IMR-90 (cell line): ENCODE measurements at regions not wholly inside any gene's neighbourhood (a gene's known extent, or its start where the extent isn't known, plus 50 kb on each side); places are given as distances from the start of the nearest gene placed in this dataset.

Source experiments
- ATAC-seq: fragments of 200-7000 bp; cut with Tn5 transposase; 2 replicates; pipeline ENCODE4 v1.9.1; 2020; ENCODE audit warnings: low read depth, mild to moderate bottlenecking, moderate library complexity
- BruUV-seq: library from RNA; stranded (reverse); fragments of 400-500 nt; replicated peaks from 2 replicates; lab custom pipeline; 2021; lab: Mats Ljungman, UMichigan
- CTCF ChIA-PET: fragments of 300-600 bp; formaldehyde crosslinking; extraction: SDS; loops from one replicate; lab custom pipeline; 2021; ENCODE audit warnings: antibody characterized with exemption; lab: Yijun Ruan, JAX
- POLR2A ChIA-PET: fragments of 300-600 bp; sonication (Branson Sonifier 250); formaldehyde crosslinking; loops from one replicate; lab custom pipeline; 2022; ENCODE audit warnings: antibody characterized with exemption; ENCODE audit not compliant: unreplicated experiment; lab: Charles Lee
- DNase-seq: peaks from one replicate; pipeline ENCODE4 v3.0.0; 2013
- H2AFZ ChIP-seq: replicated peaks from 2 replicates; pipeline ENCODE3; 2013; ENCODE audit warnings: low read length, mild to moderate bottlenecking; ENCODE audit not compliant: poor library complexity
- H2AK5ac ChIP-seq: 2 replicates; pipeline ENCODE4 v1.6.1; 2013; ENCODE audit warnings: low read depth, low read length, inconsistent platforms
- H2AK9ac ChIP-seq: replicated peaks from 2 replicates; pipeline ENCODE3; 2013; ENCODE audit warnings: mild to moderate bottlenecking, low read depth, low read length, moderate library complexity; ENCODE audit not compliant: poor library complexity
- H2BK120ac ChIP-seq: 2 replicates; pipeline ENCODE4 v1.6.1; 2013; ENCODE audit warnings: low read depth, low read length, inconsistent platforms
- H2BK15ac ChIP-seq: 3 replicates; pipeline ENCODE4 v1.6.1; 2013; ENCODE audit warnings: low read depth, low read length, inconsistent platforms
- H2BK20ac ChIP-seq: 2 replicates; pipeline ENCODE4 v1.6.1; 2013; ENCODE audit warnings: low read depth, mild to moderate bottlenecking, inconsistent platforms, low read length, moderate library complexity
- H2BK5ac ChIP-seq: 2 replicates; pipeline ENCODE4 v1.6.1; 2013; ENCODE audit warnings: mild to moderate bottlenecking, low read depth, low read length, inconsistent platforms; ENCODE audit not compliant: poor library complexity, severe bottlenecking
- H3K14ac ChIP-seq: replicated peaks from 2 replicates; pipeline ENCODE4 v1.6.1; 2013; ENCODE audit warnings: low read depth, low read length, inconsistent platforms
- H3K18ac ChIP-seq: 2 replicates; pipeline ENCODE4 v1.6.1; 2013; ENCODE audit warnings: low read depth, low read length, control low read depth
- H3K23ac ChIP-seq: 2 replicates; pipeline ENCODE4 v1.6.1; 2013; ENCODE audit warnings: low read depth, low read length, inconsistent platforms
- H3K27ac ChIP-seq: 2 replicates; pipeline ENCODE4 v1.5.1; 2013; ENCODE audit warnings: mild to moderate bottlenecking, control low read depth, low read length; ENCODE audit not compliant: insufficient read depth
- H3K27me3 ChIP-seq: 2 replicates; pipeline ENCODE4 v1.6.1; 2013; ENCODE audit warnings: low read length; ENCODE audit not compliant: control insufficient read depth, insufficient read depth
- H3K36me3 ChIP-seq: 2 replicates; pipeline ENCODE4 v1.6.1; 2013; ENCODE audit warnings: low read length, mixed read lengths; ENCODE audit not compliant: control insufficient read depth, insufficient read depth
- H3K4ac ChIP-seq: 2 replicates; pipeline ENCODE4 v1.6.1; 2013; ENCODE audit warnings: low read depth, low read length, inconsistent platforms
- H3K4me1 ChIP-seq: 2 replicates; pipeline ENCODE4 v1.6.1; 2013; ENCODE audit warnings: low read length, mixed read lengths; ENCODE audit not compliant: control insufficient read depth, insufficient read depth
- H3K4me2 ChIP-seq: 2 replicates; pipeline ENCODE4 v1.6.1; 2013; ENCODE audit warnings: low read depth, mild to moderate bottlenecking, control low read depth, low read length, moderate library complexity
- H3K4me3 ChIP-seq: 2 replicates; pipeline ENCODE4 v1.5.1; 2013; ENCODE audit warnings: low read depth, mild to moderate bottlenecking, control low read depth, low read length, moderate library complexity; ENCODE audit not compliant: insufficient read depth
- H3K56ac ChIP-seq: 2 replicates; pipeline ENCODE4 v1.6.1; 2013; ENCODE audit warnings: low read length, inconsistent platforms; ENCODE audit not compliant: insufficient read depth; ENCODE audit errors: extremely low read depth
- H3K79me1 ChIP-seq, 2 experiments: 2 replicates each; pipeline ENCODE4 v1.6.1; 2013; ENCODE audit warnings: low read length in 2 of 2, inconsistent platforms in 1 of 2, low read depth in 1 of 2
- H3K9ac ChIP-seq: 2 replicates; pipeline ENCODE4 v1.6.1; 2013; ENCODE audit warnings: low read depth, low read length, control low read depth
- H3K9me1 ChIP-seq: 2 replicates; pipeline ENCODE4 v1.6.1; 2013; ENCODE audit warnings: low read length, inconsistent platforms; ENCODE audit not compliant: insufficient read depth
- H3K9me3 ChIP-seq: 2 replicates; pipeline ENCODE4 v1.6.1; 2013; ENCODE audit warnings: low read length; ENCODE audit not compliant: control insufficient read depth, insufficient read depth
- H4K20me1 ChIP-seq: 2 replicates; pipeline ENCODE4 v1.6.1; 2013; ENCODE audit warnings: low read length, inconsistent platforms; ENCODE audit not compliant: insufficient read depth
- H4K5ac ChIP-seq: 2 replicates; pipeline ENCODE4 v1.6.1; 2013; ENCODE audit warnings: mild to moderate bottlenecking, low read depth, low read length, control low read depth
- H4K8ac ChIP-seq, 2 experiments: 2 replicates each; pipeline ENCODE4 v1.6.1; 2013; ENCODE audit warnings: low read depth in 2 of 2, low read length in 2 of 2, control low read depth in 1 of 2, inconsistent platforms in 1 of 2
- H4K91ac ChIP-seq: 2 replicates; pipeline ENCODE4 v1.6.1; 2013; ENCODE audit warnings: low read depth, low read length, inconsistent platforms; ENCODE audit not compliant: insufficient read depth
- BHLHE40 ChIP-seq: fragments of 150-350 bp; IDR thresholded peaks from 2 replicates; pipeline ENCODE4 v1.6.1; 2016; ENCODE audit warnings: mild to moderate bottlenecking, low read depth, low read length
- CEBPB ChIP-seq: IDR thresholded peaks from 2 replicates; pipeline ENCODE4 v1.6.1; 2012; ENCODE audit warnings: low read depth, low read length, improper control_type of control experiment
- CHD1 ChIP-seq: IDR thresholded peaks from 2 replicates; pipeline ENCODE4 v1.6.1; 2012; ENCODE audit warnings: low read depth, low read length, improper control_type of control experiment
- CTCF ChIP-seq: conservative IDR thresholded peaks from 2 replicates; pipeline ENCODE4 v1.5.1; 2012; ENCODE audit warnings: mild to moderate bottlenecking, low read depth, low read length, improper control_type of control experiment
- ELK1 ChIP-seq: fragments of 150-350 bp; IDR thresholded peaks from 2 replicates; pipeline ENCODE4 v1.6.1; 2016; ENCODE audit warnings: low read depth, mild to moderate bottlenecking, low read length, moderate library complexity, borderline replicate concordance
- FOS ChIP-seq: fragments of 150-350 bp; IDR thresholded peaks from 2 replicates; pipeline ENCODE4 v1.6.1; 2016; ENCODE audit warnings: low read depth, low read length
- MAFK ChIP-seq: IDR thresholded peaks from 2 replicates; pipeline ENCODE4 v1.6.1; 2012; ENCODE audit warnings: low read depth, low read length, improper control_type of control experiment
- MAZ ChIP-seq: IDR thresholded peaks from 2 replicates; pipeline ENCODE4 v1.6.1; 2012; ENCODE audit warnings: low read depth, mild to moderate bottlenecking, low read length, improper control_type of control experiment, moderate library complexity, borderline replicate concordance
- MXI1 ChIP-seq: IDR thresholded peaks from 2 replicates; pipeline ENCODE4 v1.6.1; 2012; ENCODE audit warnings: low read depth, mild to moderate bottlenecking, low read length, moderate library complexity, borderline replicate concordance
- NFE2L2 ChIP-seq: fragments of 150-350 bp; IDR thresholded peaks from 2 replicates; pipeline ENCODE4 v1.6.1; 2016; ENCODE audit warnings: low read depth, mild to moderate bottlenecking, low read length
- POLR2A ChIP-seq: IDR thresholded peaks from 2 replicates; pipeline ENCODE4 v1.6.1; 2012; ENCODE audit warnings: mild to moderate bottlenecking, low read depth, low read length
- RAD21 ChIP-seq: IDR thresholded peaks from 2 replicates; pipeline ENCODE4 v1.6.1; 2012; ENCODE audit warnings: low read length, improper control_type of control experiment
- RCOR1 ChIP-seq: IDR thresholded peaks from 2 replicates; pipeline ENCODE4 v1.6.1; 2012; ENCODE audit warnings: mild to moderate bottlenecking, low read length, improper control_type of control experiment; ENCODE audit not compliant: insufficient replicate concordance
- RFX5 ChIP-seq: IDR thresholded peaks from 2 replicates; pipeline ENCODE4 v1.8.0; 2012; ENCODE audit warnings: low read depth, mild to moderate bottlenecking, low read length, moderate library complexity
- SMC3 ChIP-seq: fragments of 150-350 bp; IDR thresholded peaks from 2 replicates; pipeline ENCODE4 v1.6.1; 2016; ENCODE audit warnings: low read depth, mild to moderate bottlenecking, antibody characterized with exemption, low read length, moderate library complexity
- dilution Hi-C: fragments of 300-500 bp; cut with HindIII; formaldehyde crosslinking; loops from one replicate; pipeline ENCODE4 v1.14.3; 2018; ENCODE audit warnings: low sequenced_read_pairs; ENCODE audit not compliant: unreplicated experiment
- in situ Hi-C: fragments of 300-500 bp; cut with MboI; formaldehyde crosslinking; loops from 3 replicates; pipeline ENCODE4 v1.14.3; 2019; ENCODE audit warnings: low sequenced_read_pairs, inconsistent platforms, mixed read lengths
- intact Hi-C: fragments of 100-400 bp; cut with micrococcal nuclease; formaldehyde crosslinking; loops from 2 replicates; pipeline ENCODE4 v1.10.0; 2022

DNA sequence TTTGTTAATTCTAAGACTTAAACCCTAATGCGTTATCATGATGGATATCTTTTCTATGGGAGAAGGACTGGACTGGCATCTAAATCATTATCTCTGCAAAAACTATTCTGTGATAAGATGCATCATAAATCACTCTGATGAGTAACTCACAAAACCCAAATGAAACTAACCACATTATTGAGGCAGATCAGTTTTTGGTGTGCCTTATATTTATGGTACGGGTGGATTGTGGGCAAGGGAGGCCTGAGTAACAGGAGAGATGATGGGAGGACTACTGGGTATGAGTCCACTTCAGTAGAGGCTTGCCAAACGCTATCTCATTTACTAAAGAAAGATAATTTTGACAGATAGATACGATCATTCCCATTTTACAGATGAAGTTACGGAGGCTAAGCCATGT lies 66.4 kb upstream of the GUCY1A1 start (continued):
- TF ChIP-seq NFE2L2 (no peak), RFX5 (no peak), FOS (no peak)

GRCh38 chr4:155599596-155599995 lies 67.1 kb upstream of the GUCY1A1 start:
- Histone ChIP-seq H3K14ac (no peak overlapping the region), H3K4ac (no peak overlapping the region), H2AK5ac (no peak overlapping the region), H2BK20ac (no peak overlapping the region), H3K79me1 (no peaks in the 10 kb centered on the region), H3K9me1 (no peaks in the 10 kb centered on the region), H3K23ac (no peak overlapping the region), H3K36me3 (no peaks in the 10 kb centered on the region), H2BK5ac (no peak overlapping the region), H2BK120ac (no peak overlapping the region), H2AFZ (no peak overlapping the region), H3K9ac (no peak overlapping the region), H3K9me3 (no peaks in the 10 kb centered on the region), H3K27ac (no peak overlapping the region), H3K4me1 (no peaks in the 10 kb centered on the region), H4K8ac (no peak overlapping the region), H3K4me3 (no peak overlapping the region), H2BK15ac (no peak overlapping the region), H4K91ac (no peak overlapping the region), H3K56ac (no peak overlapping the region), H2AK9ac (no peak overlapping the region), H4K20me1 (no peaks in the 10 kb centered on the region), H4K5ac (no peak overlapping the region), H3K18ac (peak overlapping the region; percentile 48; the same call in 1 of the 2 replicates), H3K27me3 (no peaks in the 10 kb centered on the region), H3K4me2 (no peak overlapping the region)
- no TSS peak for BruUV-seq
- no peak for ATAC-seq
- CTCF ChIA-PET, result no interaction called here
- POLR2A ChIA-PET, result no interaction called here
- dilution Hi-C loops, result no loop called here
- DNase-seq, result no peak
- in situ Hi-C loops, result no loop called here
- intact Hi-C loops, result no loop called here
- TF ChIP-seq NFE2L2 (no peak), RCOR1 (no peak), POLR2A (no peak), MAFK (no peak), CHD1 (no peak), CTCF (no peak), ELK1 (no peak), CEBPB (no peak), MXI1 (no peak), SMC3 (no peak), BHLHE40 (no peak), RFX5 (no peak), FOS (no peak), MAZ (no peak), RAD21 (no peak)
